ENCODE measurements at regions not wholly inside any gene's neighbourhood (a gene's known extent, or its start where the extent isn't known, plus 50 kb on each side); places are given as distances from the start of the nearest gene placed in this dataset.

DNA sequence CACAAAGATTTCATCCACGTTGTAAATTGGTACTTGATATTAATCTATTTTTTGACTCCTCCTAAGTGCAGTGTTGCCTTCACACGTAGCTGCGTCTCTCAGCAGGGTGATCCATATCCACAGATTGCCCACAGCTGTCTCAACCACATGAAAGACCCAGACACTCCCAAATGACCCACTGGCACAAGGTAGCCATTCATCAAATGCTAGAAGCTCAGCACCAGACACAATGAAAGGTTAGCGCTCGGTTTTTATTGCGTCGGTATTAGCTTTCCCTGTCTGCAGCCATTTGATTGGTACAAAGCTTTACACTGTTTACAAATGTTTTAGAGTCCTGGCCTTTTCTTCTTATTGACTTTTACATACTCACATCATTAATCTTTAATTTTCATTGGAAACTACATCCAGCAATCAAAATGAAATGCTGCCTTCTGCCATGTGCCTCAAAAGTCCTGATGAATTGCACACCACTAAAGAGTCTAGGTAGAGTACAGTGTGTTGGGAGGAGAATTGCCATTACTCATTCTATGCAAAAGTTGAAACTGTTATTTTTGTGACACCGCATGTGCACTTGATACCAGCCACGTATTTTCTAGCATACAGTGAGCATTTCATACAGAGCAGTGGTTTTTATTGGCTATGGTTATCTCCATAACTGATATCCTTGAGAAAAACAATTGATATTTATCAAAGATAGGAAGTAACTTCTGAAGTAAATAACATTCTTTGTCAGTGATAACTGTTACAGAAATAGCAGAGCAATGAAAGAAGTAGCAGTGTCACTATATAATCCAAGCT is 127.3 kb upstream of the NUDT7 start:
- Histone ChIP-seq H3K4me2 (ENCODE audit: low read depth, low read length, poor library complexity, severe bottlenecking) (no peak overlapping the region), H3K4me1 (ENCODE audit: insufficient read depth, low read length, poor library complexity, severe bottlenecking) (no peaks in the 10 kb centered on the region), H3K9ac (ENCODE audit: low read depth, low read length, poor library complexity, severe bottlenecking) (no peak overlapping the region), H2AFZ (ENCODE audit: low read length) (no peak overlapping the region), H3K27me3 (ENCODE audit: insufficient read depth, low read length, poor library complexity, severe bottlenecking) (no peaks in the 10 kb centered on the region), H3F3A (ENCODE audit: low read depth) (no peaks in the 10 kb centered on the region), H4K20me1 (ENCODE audit: insufficient read depth, low read length, poor library complexity, severe bottlenecking) (no peaks in the 10 kb centered on the region), H3K9me2 (replicated peaks; ENCODE audit: low read depth, low read length) (no peaks in the 10 kb centered on the region), H3K36me3 (ENCODE audit: insufficient read depth, low read length) (no peaks in the 10 kb centered on the region), H3K79me2 (ENCODE audit: insufficient read depth, low read length) (no peaks in the 10 kb centered on the region), H3K4me3 (ENCODE audit: low read length, poor library complexity, severe bottlenecking) (no peak overlapping the region), H3K9me3 (ENCODE audit: insufficient read depth, low read depth, low read length) (no peaks in the 10 kb centered on the region)
- TF ChIP-seq, protein P1, sequence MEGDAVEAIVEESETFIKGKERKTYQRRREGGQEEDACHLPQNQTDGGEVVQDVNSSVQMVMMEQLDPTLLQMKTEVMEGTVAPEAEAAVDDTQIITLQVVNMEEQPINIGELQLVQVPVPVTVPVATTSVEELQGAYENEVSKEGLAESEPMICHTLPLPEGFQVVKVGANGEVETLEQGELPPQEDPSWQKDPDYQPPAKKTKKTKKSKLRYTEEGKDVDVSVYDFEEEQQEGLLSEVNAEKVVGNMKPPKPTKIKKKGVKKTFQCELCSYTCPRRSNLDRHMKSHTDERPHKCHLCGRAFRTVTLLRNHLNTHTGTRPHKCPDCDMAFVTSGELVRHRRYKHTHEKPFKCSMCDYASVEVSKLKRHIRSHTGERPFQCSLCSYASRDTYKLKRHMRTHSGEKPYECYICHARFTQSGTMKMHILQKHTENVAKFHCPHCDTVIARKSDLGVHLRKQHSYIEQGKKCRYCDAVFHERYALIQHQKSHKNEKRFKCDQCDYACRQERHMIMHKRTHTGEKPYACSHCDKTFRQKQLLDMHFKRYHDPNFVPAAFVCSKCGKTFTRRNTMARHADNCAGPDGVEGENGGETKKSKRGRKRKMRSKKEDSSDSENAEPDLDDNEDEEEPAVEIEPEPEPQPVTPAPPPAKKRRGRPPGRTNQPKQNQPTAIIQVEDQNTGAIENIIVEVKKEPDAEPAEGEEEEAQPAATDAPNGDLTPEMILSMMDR (conservative IDR thresholded peaks at IDR 0.05; ENCODE audit: low read length) = no peak
- TF ChIP-seq EZH2phosphoT487 (IDR thresholded peaks at IDR 0.05; ENCODE audit: borderline replicate concordance) = no peak

DNA sequence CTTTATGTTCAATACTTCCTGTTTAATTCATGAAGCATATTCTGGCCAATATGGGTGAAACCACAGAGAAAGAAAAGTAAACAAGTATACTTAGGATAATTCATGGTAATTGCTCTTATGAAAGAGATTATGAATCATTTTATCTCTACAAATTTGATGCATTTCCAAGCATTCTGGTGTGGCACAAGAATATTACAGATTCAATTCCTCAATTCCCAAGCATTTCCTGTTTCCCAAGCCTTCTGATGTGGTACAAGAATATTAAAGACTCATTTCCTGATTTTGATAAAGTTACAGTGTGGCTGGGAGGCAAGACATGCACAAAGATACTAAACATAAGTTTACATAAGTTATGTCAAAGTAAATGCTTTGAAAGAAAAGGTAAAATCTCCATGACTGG is 126.1 kb upstream of the NUDT7 start:
- Histone ChIP-seq H3F3A (ENCODE audit: low read depth) (no peaks in the 10 kb centered on the region), H3K9ac (ENCODE audit: low read depth, low read length, poor library complexity, severe bottlenecking) (no peak overlapping the region), H3K9me3 (ENCODE audit: insufficient read depth, low read depth, low read length) (no peaks in the 10 kb centered on the region), H3K4me1 (ENCODE audit: insufficient read depth, low read length, poor library complexity, severe bottlenecking) (no peaks in the 10 kb centered on the region), H3K36me3 (ENCODE audit: insufficient read depth, low read length) (no peaks in the 10 kb centered on the region), H3K4me2 (ENCODE audit: low read depth, low read length, poor library complexity, severe bottlenecking) (no peak overlapping the region), H3K79me2 (ENCODE audit: insufficient read depth, low read length) (no peaks in the 10 kb centered on the region), H2AFZ (ENCODE audit: low read length) (no peak overlapping the region), H3K4me3 (ENCODE audit: low read length, poor library complexity, severe bottlenecking) (no peak overlapping the region), H3K27me3 (ENCODE audit: insufficient read depth, low read length, poor library complexity, severe bottlenecking) (no peaks in the 10 kb centered on the region), H3K9me2 (replicated peaks; ENCODE audit: low read depth, low read length) (no peaks in the 10 kb centered on the region), H4K20me1 (ENCODE audit: insufficient read depth, low read length, poor library complexity, severe bottlenecking) (no peaks in the 10 kb centered on the region)
- no peak for TF ChIP-seq EZH2phosphoT487 (IDR thresholded peaks at IDR 0.05; ENCODE audit: borderline replicate concordance)
- TF ChIP-seq, protein P1 (conservative IDR thresholded peaks at IDR 0.05; ENCODE audit: low read length) = no peak

- no peaks in the 10 kb centered on the region for H3K9me2 ChIP-seq (replicated peaks; ENCODE audit: low read depth, low read length)
- no peaks in the 10 kb centered on the region for H3F3A ChIP-seq (ENCODE audit: low read depth)
- no peak overlapping the region for H3K9ac ChIP-seq (ENCODE audit: low read depth, low read length, poor library complexity, severe bottlenecking)
- no peaks in the 10 kb centered on the region for H3K36me3 ChIP-seq (ENCODE audit: insufficient read depth, low read length)
- TF ChIP-seq EZH2phosphoT487 (IDR thresholded peaks at IDR 0.05; ENCODE audit: borderline replicate concordance) = no peak
- TF ChIP-seq, protein P1 (conservative IDR thresholded peaks at IDR 0.05; ENCODE audit: low read length) = peak; percentile 91
- H3K79me2 ChIP-seq (ENCODE audit: insufficient read depth, low read length) = no peaks in the 10 kb centered on the region
- no peaks in the 10 kb centered on the region for H3K9me3 ChIP-seq (ENCODE audit: insufficient read depth, low read depth, low read length)
- H3K4me3 ChIP-seq (ENCODE audit: low read length, poor library complexity, severe bottlenecking) = no peak overlapping the region
- H4K20me1 ChIP-seq (ENCODE audit: insufficient read depth, low read length, poor library complexity, severe bottlenecking) = no peaks in the 10 kb centered on the region
- no peaks in the 10 kb centered on the region for H3K27me3 ChIP-seq (ENCODE audit: insufficient read depth, low read length, poor library complexity, severe bottlenecking)
- H2AFZ ChIP-seq (ENCODE audit: low read length) = no peak overlapping the region
- H3K4me1 ChIP-seq (ENCODE audit: insufficient read depth, low read length, poor library complexity, severe bottlenecking) = no peaks in the 10 kb centered on the region
- H3K4me2 ChIP-seq (ENCODE audit: low read depth, low read length, poor library complexity, severe bottlenecking) = no peak overlapping the region
Measured at GRCh38 chr16:77599793-77600415, 122.4 kb upstream of the NUDT7 start.

All from Loucy (cell line).